Activated T-helper 1 cell treated with anti-CD3 and anti-CD28 coated beads, Interleukin-2, amount 50 U/mL, for 16 hours (primary cell): ENCODE measurements at regions not wholly inside any gene's neighbourhood (a gene's known extent, or its start where the extent isn't known, plus 50 kb on each side); places are given as distances from the start of the nearest gene placed in this dataset.
"Not testable (repeated sequence)": the region's sequence is repeated elsewhere in the genome, so short reads cannot be mapped to it uniquely, and the experiment has no call there.

Source experiments
- DNase-seq, 2 donors: peaks; one replicate each; pipeline ENCODE4 v3.0.0-alpha.2; 2020; ENCODE audit warnings: low read depth in 1 of 2, low spot score in 1 of 2

DNA sequence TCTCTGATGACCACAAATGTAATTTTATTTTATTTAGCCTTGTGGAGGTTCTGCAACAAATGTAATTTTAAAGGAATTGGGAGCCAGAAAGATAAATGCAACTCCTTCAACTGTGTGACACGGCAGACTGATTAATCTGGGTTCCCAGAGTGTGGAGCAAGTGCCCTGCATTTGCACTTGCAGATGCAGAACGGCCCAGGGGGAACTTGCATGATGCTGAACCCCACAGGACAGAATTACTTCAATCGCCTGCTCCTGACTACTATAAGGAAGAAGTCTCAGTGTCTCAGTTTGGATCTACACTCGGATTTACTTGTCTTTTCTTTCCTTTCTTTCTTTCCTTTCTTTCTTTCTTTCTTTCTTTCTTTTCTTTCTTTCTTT, 107.2 kb upstream of the ACBD5 start:
- not testable (repeated sequence) for DNase-seq

DNA sequence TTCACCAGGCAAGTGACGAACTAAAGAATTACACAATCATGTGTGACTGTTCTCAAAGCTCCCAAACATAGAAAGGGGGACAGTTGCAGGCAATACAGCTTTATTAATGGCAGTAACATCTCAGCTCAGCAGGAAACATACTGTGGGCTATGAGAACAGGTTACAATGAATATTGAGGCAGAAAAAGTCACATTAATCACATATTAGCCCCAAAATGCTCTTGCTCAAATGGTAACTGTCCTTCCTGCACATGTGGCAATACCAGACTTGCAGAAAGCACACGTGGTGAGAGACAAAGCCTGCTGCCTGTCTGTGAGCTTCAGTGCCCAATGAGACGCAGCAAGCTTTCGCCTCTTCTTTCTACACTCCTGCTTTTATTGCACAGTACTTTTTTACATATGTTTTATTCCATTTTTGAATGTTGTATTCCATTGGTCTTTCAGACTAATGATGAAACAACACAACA, 104.9 kb upstream of the ACBD5 start:
- DNase-seq, result no peak

DNA sequence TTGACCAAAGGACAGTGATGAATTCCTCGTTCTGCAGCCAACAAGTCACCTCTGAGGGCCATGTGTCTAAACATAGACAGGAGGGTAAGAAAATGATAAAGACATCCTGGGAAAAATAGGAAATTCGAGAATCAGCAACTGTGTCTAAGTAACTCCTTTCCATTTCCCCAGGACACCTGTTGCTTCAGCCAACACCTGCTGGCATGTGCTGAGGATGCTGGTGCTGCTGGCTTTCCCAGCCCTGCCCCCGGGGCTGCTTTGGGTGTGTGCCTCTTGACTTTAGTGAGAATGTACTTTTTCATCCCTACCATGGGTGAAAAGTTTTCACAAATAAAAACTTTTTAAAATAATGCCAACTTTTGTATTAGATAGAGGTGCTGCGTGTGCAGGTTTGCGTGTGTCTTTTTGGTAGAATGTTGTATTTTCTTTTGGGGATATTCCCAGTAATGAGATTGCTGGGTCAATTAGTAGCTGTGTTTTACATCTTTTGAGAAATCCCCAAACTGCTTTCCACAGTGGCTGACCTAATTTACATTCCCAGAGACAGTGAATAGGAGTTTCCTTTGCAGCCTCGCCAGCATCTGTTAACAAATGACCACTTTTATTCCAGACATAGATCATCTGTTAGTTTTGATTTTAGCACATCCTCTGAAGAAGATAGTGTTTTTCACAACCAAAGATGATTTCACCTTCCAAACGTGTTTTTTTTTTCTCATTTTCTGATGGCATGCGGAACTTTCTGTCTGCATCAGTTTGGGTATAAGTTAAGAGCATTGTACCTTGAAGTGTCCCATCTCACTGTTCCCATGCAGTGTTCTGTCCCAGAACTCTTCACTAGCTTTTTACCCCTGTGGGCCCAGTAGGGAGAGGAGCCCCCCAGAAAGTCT, 104.2 kb upstream of the ACBD5 start:
- no peak for DNase-seq

DNA sequence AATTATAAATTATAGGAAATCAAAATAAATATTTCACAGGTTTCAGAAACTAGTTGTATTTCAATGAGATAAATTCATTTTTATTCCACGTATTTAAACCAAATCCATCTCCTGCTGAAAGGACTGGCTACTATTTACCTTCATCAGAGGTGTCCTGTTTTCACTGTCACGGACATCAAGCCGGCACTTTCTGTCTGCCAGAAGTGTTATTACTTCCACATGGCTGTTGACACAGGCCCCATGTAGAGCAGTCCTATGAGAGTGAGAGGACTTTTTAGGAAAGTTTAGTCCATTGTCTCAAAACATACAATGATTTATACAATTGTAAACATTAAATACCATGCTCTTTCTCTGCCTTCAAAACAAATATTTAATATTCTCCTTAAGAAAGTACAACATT, 100.4 kb upstream of the ACBD5 start:
- no peak for DNase-seq

DNA sequence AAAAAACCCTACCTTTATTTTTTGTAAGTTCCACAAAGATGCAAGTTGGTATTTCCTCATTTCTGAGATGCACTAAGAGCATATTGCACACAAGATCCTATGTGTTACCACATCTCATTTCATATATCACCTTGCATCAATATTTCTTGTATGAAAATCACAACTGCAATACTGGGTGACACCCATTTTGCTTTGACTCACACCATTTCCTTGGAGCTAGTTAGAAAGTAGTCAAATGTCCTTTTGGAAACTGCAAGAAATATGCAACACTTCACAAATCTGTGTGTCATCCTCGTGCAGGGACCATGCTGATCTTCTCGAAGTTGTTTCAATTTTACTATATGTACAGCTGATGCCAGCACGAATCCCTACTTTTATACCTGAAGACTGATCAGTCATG, 94.6 kb upstream of the ACBD5 start:
- DNase-seq, result not testable (repeated sequence)

DNA sequence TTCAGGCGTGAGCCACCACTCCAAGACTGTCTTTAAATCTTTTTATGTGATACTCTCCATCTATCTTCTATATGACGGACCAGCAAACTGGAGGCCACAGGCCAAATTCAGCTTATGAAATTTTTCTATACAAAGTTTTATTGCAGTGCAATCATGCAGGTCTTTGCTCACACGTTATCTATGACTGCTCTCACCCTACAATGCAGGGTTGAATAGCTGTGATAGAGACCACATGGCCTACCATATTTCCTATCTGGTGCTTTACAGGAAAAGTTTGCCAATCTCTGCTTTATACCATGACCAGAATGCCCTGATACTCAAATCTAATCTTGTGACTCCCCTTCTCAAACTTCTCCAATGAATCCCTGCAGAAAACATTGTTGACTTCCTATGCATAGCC, 89.5 kb upstream of the ACBD5 start:
- DNase-seq, result no peak

DNA sequence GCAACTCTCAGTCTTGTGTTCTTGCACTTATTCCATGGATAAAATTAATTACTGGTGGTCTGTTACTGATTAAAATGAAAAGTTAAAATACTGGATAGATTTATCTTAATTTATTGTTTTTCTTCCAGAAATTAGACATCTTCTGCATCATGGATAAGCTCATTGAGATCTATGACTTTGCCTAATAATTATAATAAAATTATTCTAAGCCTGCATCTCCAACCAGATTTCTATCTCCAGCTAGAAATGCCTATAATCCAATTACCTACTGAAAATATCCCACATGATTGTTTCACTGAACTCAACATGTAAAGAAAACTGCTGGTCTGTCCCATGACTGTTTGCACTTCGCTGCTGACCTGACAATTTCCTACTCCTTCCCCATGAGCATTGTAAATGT, 88.3 kb upstream of the ACBD5 start:
- no peak for DNase-seq

DNA sequence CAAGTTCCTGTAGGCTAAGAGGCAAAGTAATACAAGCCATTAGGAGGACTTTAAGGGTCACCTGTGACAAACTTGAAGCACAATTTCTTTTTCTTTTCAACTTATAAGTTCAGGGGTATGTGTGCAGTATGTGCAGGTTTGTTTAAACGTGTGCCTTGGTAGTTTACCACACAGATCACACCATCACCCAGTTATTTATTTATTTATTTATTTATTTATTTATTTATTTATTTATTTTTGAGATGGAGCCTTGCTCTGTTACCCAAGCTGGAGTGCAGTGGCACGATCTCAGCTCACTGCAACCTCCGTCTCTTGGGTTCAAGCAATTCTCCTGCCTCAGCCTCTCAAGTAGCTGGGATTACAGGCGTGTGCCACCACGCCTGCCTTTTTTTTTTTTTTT, 86.2 kb upstream of the ACBD5 start:
- DNase-seq, result not testable (repeated sequence)

DNA sequence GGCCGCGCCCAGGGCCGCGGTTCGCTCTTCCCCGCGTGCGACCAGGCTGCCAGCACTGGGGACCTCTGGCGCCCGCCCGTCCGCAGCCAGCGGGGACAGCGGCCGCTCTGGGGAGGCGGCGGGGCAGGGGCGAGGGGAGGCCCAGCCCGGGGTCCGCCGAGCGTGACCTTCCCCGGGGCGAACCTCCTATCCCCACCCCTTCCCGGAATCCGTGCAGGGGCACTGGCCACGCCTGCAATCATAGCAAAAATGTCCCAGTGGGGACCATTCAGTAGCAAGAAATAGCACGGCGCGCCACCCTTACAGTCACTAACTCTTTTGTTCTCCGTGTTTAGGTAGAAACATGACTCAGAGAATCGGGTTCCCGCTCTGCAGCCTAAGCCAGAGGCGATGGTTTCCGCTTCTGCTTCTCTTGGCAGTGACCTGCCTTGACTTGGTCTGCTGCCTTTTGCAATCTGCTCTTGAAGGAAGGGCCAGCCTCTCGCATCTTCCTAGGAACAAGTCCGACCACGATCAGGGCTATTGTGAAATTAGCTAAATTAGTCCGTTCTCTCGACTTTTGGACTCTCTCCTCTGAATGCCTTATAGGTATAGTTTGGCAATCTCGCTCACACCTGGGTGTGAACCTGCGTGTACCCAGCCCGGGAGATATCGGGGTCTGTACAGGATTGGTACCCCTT, 79.3 kb upstream of the ACBD5 start:
- no peak for DNase-seq

DNA sequence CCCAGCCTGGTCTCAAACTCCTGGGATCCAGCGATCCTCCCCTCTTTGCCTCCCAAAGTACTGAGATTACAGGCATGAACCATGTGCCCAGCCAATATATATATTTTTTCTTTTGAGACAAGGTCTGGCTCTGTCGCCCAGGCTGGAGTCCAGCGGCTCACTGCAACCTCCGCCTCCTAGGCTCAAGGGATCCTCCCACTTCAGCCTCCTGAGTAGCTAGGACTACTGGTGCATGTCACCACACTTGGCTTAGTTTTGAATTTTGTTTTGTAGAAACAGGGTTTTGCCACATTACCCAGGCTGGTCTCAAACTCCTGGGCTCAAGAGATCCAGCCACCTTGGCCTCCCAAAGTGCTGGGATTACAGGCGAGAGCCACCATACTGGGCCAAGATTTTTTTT, 78.5 kb upstream of the ACBD5 start:
- DNase-seq, result not testable (repeated sequence)

DNA sequence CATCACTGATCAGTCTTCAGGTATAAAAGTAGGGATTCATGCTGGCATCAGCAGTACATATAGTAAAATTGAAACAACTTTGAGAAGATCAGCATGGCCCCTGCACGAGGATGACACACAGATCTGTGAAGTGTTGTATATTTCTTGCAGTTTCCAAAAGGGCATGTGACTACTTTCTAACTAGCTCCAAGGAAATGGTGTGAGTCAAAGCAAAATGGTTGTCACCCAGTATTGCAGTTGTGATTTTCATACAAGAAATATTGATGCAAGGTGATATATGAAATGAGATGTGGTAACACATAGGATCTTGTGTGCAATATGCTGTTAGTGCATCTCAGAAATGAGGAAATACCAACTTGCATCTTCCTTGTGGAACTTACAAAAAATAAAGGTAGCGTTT, 74.5 kb upstream of the ACBD5 start:
- DNase-seq, result not testable (repeated sequence)

DNA sequence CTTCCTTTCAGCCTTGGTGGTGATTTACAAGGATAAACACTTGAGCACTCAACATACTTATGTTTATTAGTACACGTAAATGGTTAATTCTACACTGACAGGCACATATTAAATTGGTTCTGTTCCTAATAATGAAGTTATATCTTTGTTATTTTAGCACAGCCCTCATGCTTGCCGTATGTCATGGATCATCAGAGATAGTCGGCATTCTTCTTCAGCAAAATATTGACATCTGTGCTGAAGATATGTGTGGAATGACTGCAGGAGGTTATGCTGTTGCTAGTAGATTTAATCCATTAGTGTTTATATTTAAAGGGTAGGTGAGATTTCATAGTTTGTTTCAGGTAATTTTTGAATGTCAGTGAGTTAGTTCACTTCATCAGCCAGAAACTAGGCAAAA, 73.0 kb upstream of the ACBD5 start:
- DNase-seq, result not testable (repeated sequence)

DNA sequence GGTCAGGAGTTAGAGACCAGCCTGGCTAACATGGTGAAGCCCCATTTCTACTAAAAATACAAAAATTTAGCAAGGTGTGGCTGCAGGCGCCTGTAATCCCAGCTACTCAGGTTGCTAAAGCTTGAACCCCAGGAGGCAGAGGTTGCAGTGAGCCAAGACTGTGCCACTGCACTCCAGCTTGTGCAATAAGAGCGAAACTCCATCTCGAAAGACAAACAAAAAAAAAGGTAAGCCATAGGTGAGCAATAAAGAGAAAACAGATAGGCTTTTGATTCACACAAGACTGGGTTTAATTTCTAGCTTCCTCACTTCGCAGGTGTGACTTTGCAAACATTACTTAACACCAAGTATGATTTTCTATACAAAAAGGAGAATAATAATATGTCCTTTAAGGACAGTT, 72.3 kb upstream of the ACBD5 start:
- DNase-seq, result no peak

DNA sequence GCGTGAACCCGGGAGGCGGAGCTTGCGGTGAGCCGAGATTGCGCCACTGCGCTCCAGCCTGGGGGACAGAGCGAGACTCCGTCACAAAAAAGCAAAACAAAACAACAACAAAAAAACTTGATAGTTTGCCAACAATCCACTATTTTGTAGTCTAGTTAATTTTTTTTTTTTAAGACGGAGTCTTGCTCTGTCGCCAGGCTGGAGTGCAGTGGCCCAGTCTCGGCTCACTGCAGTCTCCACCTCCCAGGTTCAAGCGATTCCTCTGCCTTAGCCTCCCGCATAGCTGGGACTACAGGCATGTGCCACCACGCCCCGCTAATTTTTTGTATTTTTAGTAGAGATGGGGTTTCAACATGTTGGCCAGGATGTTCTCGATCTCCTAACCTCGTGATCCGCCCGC, 71.2 kb upstream of the ACBD5 start:
- not testable (repeated sequence) for DNase-seq

DNA sequence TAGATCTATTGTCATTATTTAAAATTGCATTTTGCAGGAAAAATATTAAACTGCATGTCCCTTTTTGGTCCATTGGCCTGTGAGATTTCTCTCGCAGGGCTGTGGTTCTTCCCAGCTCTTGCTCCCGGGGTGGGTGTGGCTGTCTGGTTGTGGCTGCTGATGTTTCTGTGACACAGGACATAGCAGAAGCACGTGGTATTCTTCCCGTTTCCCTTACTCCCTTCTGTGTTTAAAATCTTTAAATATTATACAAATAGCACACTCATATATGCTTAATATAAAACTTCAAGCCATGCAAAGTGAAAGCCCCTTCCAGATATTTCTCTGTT, 57.9 kb upstream of the ACBD5 start:
- not testable (repeated sequence) for DNase-seq

DNA sequence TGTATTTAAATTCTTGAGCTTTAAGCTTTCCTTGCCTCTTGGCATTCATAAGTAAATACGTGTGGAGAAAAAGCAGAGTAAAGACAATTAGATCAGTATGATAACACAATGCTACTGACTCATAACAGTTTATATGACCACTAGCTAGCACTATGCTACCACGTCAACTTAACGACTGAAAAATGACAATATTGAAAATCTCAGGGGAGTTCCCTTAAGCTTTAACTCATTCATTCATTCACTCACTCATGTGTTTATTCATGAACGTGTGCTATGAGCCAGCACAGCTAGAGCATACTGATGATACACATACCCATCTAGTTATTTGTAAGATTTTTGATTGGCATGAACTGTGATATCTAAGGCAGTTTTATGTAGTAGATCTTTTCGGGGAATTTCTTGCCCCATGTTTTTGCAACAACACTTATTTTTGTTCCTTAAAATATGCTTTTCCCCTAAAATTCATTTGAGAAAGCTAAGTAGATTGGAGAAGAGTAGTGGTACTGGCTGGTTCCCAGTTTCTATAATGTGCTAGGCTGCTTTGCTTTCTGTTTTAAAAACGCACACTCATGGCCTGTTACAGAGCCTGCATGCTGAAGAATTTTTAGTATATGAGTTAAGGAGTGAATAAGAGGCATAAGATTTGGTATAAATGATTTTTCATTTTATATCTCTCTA, 57.4 kb upstream of the ACBD5 start:
- no peak for DNase-seq

DNA sequence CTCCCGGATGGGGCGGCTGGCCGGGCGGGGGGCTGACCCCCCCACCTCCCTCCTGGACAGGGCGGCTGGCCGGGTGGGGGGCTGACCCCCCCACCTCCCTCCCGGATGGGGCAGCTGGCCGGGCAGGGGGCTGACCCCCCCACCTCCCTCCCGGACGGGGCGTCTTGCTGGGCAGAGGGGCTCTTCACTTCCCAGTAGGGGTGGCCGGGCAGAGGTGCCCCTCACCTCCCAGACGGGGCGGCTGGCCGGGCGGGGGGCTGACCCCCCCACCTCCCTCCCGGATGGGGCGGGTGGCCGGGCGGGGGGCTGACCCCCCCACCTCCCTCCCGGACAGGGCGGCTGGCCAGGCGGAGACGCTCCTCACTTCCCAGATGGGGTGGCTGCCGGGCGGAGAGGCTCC, 55.7 kb upstream of the ACBD5 start:
- not testable (repeated sequence) for DNase-seq

DNA sequence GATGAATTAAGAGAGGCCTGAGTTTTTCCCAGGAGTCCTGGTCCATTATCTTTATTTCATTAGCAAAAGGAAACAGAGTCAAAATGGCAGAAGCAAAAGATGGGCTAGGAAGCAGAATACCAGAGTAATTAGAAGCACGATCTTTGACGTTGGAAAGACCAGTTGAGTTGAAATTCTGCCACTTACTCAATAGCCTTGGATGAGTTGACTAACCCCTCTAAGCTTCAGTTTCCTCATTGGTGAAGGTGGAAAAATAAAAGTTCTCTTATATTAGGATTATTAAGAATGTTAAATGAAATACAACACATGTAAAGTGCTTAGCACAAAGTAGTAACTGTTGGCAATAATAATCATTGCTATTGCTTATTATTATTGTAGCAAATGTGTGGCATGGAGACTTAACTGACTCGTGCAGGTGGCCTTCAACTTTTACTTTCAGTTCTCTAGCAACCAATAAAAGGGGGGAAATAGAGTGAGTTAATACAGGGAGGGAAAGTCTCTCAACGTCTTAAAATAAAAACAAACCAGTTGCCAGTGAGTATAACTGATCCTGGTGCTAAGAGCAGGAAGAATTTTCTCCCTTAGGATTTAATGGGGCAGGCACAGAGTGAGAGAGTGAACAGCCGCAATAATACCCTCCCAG, 50.8 kb upstream of the ACBD5 start:
- DNase-seq, result not testable (repeated sequence)
